WI38 (cell line): ENCODE measurements at regions not wholly inside any gene's neighbourhood (a gene's known extent, or its start where the extent isn't known, plus 50 kb on each side); places are given as distances from the start of the nearest gene placed in this dataset.

ENCODE experiments used
- H3K4me3 ChIP-seq: 2 replicates; pipeline ENCODE4 v1.5.1; 2011; ENCODE audit warnings: low read depth, mild to moderate bottlenecking, control low read depth, low read length
- CTCF ChIP-seq: IDR thresholded peaks from 2 replicates; pipeline ENCODE4 v1.5.1; 2012; ENCODE audit warnings: low read depth, mild to moderate bottlenecking, control low read depth, low read length

GRCh38 chr7:91526404-91526803 is 262.2 kb downstream of the FZD1 start:
- no peak for TF ChIP-seq CTCF
- no peak overlapping the region for H3K4me3 ChIP-seq

GRCh38 chr7:91527460-91527859 is 263.2 kb downstream of the FZD1 start:
- no peak for TF ChIP-seq CTCF

GRCh38 chr7:91533996-91534395 is 269.8 kb downstream of the FZD1 start:
- no peak for TF ChIP-seq CTCF
- H3K4me3 ChIP-seq: no peak overlapping the region

More at GRCh38 chr7:91527460-91527859, 263.2 kb downstream of the FZD1 start:
- H3K4me3 ChIP-seq: no peak overlapping the region

GRCh38 chr7:91537260-91538152 is 273.3 kb downstream of the FZD1 start:
- H3K4me3 ChIP-seq: no peak overlapping the region

GRCh38 chr7:91541641-91542040 is 277.4 kb downstream of the FZD1 start:
- TF ChIP-seq CTCF: no peak
- no peak overlapping the region for H3K4me3 ChIP-seq

More at GRCh38 chr7:91537260-91538152, 273.3 kb downstream of the FZD1 start:
- TF ChIP-seq CTCF: no peak

- TF ChIP-seq CTCF: no peak
- no peak overlapping the region for H3K4me3 ChIP-seq
Measured at GRCh38 chr7:91543646-91544045, 279.4 kb downstream of the FZD1 start.

GRCh38 chr7:91549878-91550277 is 285.6 kb downstream of the FZD1 start:
- no peak for TF ChIP-seq CTCF
- no peak overlapping the region for H3K4me3 ChIP-seq
